ENCODE measurements at regions not wholly inside any gene's neighbourhood (a gene's known extent, or its start where the extent isn't known, plus 50 kb on each side); places are given as distances from the start of the nearest gene placed in this dataset.
"Not testable (repeated sequence)": the region's sequence is repeated elsewhere in the genome, so short reads cannot be mapped to it uniquely, and the experiment has no call there.

- no peak for DNase-seq (ENCODE audit: low spot score)
These were observed 397.6 kb downstream of the GBE1 start for GRCh38 chr3:81363816-81364215.

- no peak for DNase-seq (ENCODE audit: low spot score)
These were observed 407.3 kb downstream of the GBE1 start for GRCh38 chr3:81354119-81354518.

- no peak for DNase-seq (ENCODE audit: low spot score)
These were observed 408.6 kb downstream of the GBE1 start for GRCh38 chr3:81352867-81353266.

- DNase-seq (ENCODE audit: low spot score), result no peak
These were observed 411.6 kb downstream of the GBE1 start for GRCh38 chr3:81349816-81350340.

- no peak for DNase-seq (ENCODE audit: low spot score)
These were observed 422.2 kb downstream of the GBE1 start for GRCh38 chr3:81339040-81339845.

GRCh38 chr3:81336470-81336869 is 425.0 kb downstream of the GBE1 start:
- DNase-seq (ENCODE audit: low spot score), result no peak

- not testable (repeated sequence) for DNase-seq (ENCODE audit: low spot score)
These were observed 431.6 kb downstream of the GBE1 start for GRCh38 chr3:81329835-81330234.

- no peak for DNase-seq (ENCODE audit: low spot score)
These were observed 435.2 kb downstream of the GBE1 start for GRCh38 chr3:81326245-81326644.

- no peak for DNase-seq (ENCODE audit: low spot score)
These were observed 440.6 kb downstream of the GBE1 start for GRCh38 chr3:81320862-81321261.

GRCh38 chr3:81315030-81315429 is 446.4 kb downstream of the GBE1 start:
- no peak for DNase-seq (ENCODE audit: low spot score)

- DNase-seq (ENCODE audit: low spot score), result no peak
These were observed 450.1 kb downstream of the GBE1 start for GRCh38 chr3:81311321-81311720.

- no peak for DNase-seq (ENCODE audit: low spot score)
These were observed 453.1 kb downstream of the GBE1 start for GRCh38 chr3:81308306-81308705.

- DNase-seq (ENCODE audit: low spot score), result no peak
These were observed 454.2 kb downstream of the GBE1 start for GRCh38 chr3:81307221-81307620.

GRCh38 chr3:81303321-81303720 is 458.1 kb downstream of the GBE1 start:
- DNase-seq (ENCODE audit: low spot score), result no peak

GRCh38 chr3:81302045-81302444 is 459.4 kb downstream of the GBE1 start:
- DNase-seq (ENCODE audit: low spot score), result no peak

GRCh38 chr3:81301230-81301629 is 460.2 kb downstream of the GBE1 start:
- no peak for DNase-seq (ENCODE audit: low spot score)

GRCh38 chr3:81300324-81300927 is 461.0 kb downstream of the GBE1 start:
- DNase-seq (ENCODE audit: low spot score), result no peak

GRCh38 chr3:81299481-81299880 is 462.0 kb downstream of the GBE1 start:
- no peak for DNase-seq (ENCODE audit: low spot score)

- DNase-seq (ENCODE audit: low spot score), result no peak
These were observed 465.4 kb downstream of the GBE1 start for GRCh38 chr3:81295906-81296577.

- no peak for DNase-seq (ENCODE audit: low spot score)
These were observed 468.3 kb downstream of the GBE1 start for GRCh38 chr3:81293156-81293555.

GRCh38 chr3:81291586-81291985 is 469.9 kb downstream of the GBE1 start:
- no peak for DNase-seq (ENCODE audit: low spot score)

- no peak for DNase-seq (ENCODE audit: low spot score)
These were observed 471.8 kb downstream of the GBE1 start for GRCh38 chr3:81289676-81290075.
